GM08714 (cell line): ENCODE measurements at regions not wholly inside any gene's neighbourhood (a gene's known extent, or its start where the extent isn't known, plus 50 kb on each side); places are given as distances from the start of the nearest gene placed in this dataset.
"Not testable (repeated sequence)": the region's sequence is repeated elsewhere in the genome, so short reads cannot be mapped to it uniquely, and the experiment has no call there.

Source experiments
- H3K4me3 ChIP-seq: fragments of 200-500 bp; sonication (Bioruptor generic); 2 replicates; pipeline ENCODE4 v1.5.1; 2014; ENCODE audit warnings: mild to moderate bottlenecking, low read length, inconsistent platforms
- ZNF274 ChIP-seq: IDR thresholded peaks from 2 replicates; pipeline ENCODE4 v1.6.1; 2012; ENCODE audit warnings: mild to moderate bottlenecking, low read depth, low read length

DNA sequence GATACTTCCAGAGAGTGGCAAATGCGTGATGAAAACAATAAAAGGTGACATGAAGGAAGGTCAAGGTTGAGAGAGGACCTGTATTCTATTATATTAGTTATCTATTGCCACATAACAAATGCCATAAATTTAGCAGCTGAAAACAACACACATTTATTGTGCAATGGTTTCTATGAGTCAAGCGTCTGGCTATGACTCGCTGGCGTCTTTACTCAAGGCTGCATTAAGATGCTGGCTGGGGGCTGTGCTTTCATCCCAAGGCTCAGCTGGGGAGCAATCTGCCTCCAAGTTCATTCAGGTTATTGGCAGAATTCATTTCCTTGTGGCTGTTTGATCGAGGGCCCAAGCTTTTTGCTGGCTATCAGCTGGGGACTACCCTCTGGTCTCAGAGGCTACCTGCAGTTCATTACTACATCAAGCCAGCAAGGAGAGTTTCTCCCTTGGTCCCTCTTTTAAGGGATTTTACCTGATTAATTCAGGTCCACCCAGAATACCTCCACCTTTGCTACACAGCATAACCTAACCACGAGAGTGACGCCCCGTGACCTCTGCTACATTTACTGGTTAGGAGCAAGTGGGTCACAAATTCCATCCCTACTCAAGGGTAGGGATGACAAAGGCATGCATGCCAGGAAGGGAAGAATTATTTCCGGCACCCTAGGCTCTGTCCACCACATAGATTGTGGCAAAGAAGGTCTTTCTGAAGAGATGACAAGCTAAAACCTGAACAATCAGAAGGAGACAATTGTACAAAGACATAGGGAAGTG, 549.1 kb downstream of the MN1 start:
- TF ChIP-seq ZNF274, result no peak
- H3K4me3 ChIP-seq, result no peak overlapping the region

DNA sequence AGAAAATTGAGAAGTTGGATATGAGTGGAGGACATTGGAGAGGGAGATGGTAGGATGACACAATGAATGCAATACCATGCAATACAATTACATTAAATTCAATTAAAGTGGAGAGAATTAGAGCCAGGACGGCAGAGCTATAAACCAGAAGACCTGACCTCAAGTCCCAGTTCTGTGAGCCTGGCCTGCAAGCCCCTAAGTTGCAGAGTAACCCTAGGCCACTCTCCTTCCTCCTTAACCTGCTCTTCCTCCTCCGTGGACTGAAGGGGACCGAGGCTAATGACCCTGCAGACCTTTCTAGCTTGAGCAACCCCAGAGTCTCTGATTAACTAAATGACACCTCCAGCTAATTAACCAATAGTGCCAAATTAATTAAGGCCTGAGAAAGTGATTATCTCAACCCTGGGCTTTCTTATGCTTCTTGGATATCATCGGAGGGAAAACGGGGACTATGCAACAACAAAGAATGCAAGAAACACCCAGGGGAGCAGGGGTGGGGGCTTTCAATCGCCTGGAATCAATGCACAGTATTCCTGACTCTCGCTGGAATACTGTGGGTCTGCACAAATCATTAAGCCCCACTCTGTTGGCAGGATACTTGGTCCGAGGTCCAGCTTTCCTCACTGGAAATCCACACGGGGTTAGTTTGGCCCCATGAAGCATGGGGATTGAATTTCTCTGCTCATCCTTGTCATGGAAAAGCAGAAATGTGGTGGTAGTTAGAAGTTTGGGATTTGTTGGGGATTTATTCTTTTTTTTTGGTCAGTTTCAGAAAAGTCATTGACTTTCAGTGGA, 548.3 kb downstream of the MN1 start:
- no peak overlapping the region for H3K4me3 ChIP-seq
- TF ChIP-seq ZNF274, result no peak

DNA sequence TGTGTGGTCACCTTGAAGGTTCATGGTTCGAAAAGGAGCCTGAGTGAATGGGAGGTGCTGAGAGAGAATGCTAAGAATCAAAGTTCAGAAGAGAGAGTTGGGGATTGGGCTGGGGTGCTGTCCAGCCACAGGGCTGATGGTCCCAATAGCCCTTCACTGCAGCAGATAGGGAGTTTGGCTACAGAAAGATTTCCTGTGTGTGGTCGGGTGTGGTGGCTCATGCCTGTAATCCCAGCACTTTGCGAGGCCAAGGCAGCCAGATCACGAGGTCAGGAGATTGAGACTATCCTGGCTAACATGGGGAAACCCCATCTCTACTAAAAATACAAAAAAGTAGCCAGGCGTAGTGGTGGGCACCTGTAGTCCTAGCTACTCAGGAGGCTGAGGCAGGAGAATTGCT, 547.5 kb downstream of the MN1 start:
- H3K4me3 ChIP-seq, result not testable (repeated sequence)

DNA sequence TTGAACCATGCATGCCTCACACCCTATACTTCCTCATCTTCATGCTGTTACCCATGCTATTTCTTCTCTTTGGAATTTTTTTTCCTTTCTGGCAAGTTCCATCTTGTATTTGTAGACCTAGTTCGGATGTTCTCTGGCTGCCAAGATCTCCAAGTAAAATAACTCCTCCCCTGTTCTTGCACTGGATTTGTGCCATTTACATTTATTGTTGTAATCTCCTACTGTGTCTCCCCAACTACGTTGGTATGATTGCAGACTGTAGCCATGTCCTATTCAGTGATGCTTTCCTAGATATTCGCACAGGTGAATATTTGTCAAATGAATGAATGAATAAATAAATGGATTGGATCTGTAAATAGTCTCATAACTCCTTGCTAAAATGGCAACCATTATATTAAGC, 546.0 kb downstream of the MN1 start:
- no peak for TF ChIP-seq ZNF274
- H3K4me3 ChIP-seq, result no peak overlapping the region

DNA sequence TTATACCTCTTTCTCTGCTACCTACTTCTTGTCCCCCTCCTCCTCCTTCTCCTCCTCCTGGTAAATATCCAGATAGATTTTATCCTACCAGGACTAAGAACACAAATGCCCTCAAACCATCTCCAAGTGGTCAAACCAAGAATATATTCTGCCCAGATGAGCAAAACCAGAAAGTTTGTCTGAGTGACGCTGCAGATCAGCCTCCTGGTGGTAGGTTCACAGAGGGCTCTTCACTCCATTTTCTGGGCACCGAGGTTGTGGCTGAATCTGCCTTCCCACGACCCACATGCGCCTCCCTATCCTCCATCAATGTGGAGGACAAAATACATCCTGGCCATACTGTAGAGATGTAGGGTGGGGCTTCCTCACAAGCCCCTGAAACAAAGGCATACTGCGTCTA, 543.6 kb downstream of the MN1 start:
- H3K4me3 ChIP-seq, result no peak overlapping the region

DNA sequence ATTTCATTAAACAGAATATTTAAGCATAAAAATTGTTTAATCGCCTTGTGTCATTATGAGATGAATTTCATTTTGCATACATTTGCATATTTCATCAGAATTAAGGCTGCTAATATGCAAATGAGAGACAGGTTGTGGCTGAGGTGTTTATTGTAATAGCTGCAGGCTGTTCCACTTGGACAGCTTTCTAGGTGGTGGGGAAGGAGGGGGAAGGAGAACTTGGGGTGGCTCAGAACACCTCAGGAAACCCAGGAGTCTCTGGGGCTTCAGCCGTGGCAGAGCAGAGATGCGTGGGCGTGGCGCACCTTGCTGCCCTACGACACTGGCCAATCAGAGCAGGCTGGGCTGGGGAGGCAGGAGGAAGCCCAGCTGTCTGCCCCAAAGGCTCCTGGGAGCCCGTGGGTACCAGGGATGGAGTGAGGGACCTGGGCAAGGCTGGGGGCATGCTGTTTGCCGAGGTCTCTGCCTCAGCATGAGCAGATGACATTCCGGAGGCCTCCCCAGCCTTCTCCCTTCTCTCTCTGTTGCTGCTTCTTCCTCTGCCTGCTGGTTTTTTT, 542.9 kb downstream of the MN1 start:
- no peak for TF ChIP-seq ZNF274
- no peak overlapping the region for H3K4me3 ChIP-seq

More for the DNA sequence above, 543.6 kb downstream of the MN1 start:
- no peak for TF ChIP-seq ZNF274

DNA sequence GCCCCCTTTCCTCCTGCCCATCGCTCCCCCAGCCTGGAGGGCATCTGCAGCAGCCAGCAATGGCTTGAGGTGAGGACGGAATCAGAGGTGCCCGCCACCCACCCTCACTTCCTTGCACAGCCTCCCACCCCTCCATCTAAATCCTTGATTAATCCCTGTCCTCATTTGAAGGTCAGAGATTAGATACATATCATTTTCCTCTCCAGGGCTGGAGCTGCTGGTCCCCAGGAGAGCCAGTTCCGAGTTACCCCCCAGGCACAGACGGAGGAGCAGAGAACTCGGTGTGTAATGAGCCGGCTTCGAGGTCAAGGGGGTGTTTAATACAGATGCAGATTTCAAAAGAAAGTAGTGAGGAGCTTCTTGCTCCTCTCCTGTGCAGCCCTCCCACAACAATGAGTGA, 542.1 kb downstream of the MN1 start:
- H3K4me3 ChIP-seq, result no peak overlapping the region
- no peak for TF ChIP-seq ZNF274

DNA sequence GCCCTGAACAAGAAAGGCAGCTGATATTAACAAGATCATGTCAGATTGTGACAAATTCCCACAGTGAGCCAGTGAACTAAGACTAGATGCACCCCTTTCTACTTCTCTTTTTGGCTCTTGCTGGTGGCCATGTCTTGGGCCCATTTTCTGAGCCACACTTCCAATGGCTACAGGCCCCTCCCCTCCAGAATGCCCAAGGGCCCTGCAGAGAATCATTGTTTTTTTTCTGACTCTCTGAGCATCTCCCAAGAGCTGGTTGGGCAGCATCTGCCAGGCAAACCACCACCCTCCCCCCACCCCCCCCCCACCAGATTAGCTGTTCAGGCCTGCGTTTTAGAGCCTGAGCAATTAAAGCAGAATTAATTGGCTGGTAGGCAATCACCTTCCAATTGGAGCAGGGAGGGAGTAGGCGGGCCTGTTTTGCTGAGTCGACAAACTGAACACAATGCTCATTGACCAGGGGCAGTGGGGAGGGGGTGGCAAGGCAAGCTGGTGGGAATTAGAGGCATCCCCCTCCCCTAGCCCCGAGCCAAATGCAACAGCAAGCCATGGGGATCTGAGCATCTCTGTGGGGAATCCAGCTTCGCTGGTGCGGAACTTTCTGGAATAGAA, 541.4 kb downstream of the MN1 start:
- TF ChIP-seq ZNF274, result no peak
- no peak overlapping the region for H3K4me3 ChIP-seq

DNA sequence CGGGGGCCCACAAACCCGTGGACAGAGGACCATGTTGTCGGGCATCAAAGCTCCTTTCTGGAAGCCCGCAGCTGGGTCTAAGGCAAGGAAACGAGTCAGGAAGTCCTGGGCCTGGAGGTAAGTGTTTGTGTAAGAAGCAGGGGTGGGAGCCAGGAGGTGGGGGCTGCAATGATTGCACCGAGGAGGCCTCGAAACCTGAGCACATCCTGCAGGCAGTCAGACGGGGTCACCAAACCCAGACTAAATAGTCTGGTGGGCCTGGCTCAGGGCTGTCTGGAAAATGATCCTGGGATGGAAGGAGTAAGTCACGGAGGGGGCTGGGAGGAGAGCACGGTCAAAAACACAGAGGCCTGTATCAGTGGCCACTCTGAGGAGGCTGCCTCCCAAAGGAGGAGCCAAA, 539.2 kb downstream of the MN1 start:
- no peak for TF ChIP-seq ZNF274
- no peak overlapping the region for H3K4me3 ChIP-seq

DNA sequence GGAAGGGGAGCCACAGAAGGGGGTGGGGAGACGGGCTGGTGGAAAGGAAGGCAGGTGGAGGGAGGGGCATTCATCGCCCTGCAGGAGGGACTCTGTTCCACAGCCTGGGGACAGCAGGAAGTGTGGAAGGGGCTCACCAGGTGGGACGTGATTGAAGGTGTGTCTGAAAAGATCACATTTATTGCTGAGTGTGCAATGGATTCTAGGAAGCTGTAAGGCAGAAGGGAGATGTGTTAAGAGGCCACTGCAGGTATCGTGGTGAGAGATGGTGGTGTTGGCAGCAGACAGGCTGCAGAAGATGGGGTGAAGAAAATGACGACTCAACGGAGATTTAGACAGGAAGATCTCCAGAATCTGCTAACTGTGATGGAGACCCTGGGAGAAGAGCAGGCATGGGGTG, 537.4 kb downstream of the MN1 start:
- TF ChIP-seq ZNF274, result no peak
- H3K4me3 ChIP-seq, result no peak overlapping the region

DNA sequence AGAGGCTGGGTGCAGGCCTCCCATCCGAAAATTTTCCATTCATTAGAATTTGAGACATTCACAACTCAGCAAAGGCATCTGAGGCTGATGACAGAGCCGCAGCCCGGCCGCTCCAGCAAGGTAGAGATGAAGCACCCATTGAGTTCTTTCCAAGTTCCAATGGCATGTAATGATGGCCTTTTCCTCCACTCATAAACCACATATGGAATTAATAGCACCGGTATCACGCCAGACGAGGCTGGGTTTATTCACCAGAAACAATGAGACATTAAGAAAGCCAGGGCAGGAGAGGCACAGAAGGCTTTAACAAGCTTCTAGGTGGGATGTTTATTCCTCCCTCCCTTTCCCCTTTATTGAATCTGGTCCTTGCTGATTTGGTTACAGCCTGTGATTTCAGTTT, 534.4 kb downstream of the MN1 start:
- TF ChIP-seq ZNF274, result no peak
- H3K4me3 ChIP-seq, result no peak overlapping the region

DNA sequence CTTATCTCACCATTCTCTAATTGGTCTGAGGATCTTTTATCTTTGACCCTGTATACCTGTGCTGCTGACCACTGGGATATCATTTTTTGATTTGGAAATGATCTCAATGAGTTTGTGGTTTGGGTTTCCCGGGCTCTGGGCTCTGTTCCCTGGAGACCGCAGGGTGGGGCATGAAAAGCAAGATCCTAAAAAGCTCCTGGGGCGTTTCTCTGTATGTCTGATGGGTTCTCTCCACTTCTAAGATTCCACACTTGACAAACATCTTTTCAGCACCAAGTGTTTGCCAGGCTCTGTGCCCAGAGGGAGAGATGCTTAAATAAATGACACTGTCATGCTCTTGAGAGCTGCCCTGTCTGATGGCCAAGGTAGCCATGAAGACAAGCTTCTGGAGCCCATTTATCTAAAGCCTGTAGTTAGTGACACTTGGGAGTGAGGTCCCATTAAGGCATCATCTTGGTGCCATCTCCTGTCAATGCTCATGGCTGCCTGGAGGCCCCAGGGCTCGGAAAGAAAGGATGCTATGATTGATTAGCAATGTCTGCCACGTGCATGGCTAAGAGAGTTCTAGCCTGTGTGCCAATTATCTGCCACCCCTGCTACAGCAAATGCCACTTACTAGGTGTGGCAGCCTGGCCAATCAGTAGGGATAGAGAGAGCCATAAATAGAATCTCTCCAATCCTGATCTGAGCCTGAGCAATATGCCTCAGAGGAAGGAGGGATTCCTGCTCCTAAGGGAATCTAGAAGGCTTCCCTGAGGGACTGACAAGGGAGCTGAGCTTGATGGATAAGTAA, 531.6 kb downstream of the MN1 start:
- H3K4me3 ChIP-seq, result no peak overlapping the region
- TF ChIP-seq ZNF274, result no peak

DNA sequence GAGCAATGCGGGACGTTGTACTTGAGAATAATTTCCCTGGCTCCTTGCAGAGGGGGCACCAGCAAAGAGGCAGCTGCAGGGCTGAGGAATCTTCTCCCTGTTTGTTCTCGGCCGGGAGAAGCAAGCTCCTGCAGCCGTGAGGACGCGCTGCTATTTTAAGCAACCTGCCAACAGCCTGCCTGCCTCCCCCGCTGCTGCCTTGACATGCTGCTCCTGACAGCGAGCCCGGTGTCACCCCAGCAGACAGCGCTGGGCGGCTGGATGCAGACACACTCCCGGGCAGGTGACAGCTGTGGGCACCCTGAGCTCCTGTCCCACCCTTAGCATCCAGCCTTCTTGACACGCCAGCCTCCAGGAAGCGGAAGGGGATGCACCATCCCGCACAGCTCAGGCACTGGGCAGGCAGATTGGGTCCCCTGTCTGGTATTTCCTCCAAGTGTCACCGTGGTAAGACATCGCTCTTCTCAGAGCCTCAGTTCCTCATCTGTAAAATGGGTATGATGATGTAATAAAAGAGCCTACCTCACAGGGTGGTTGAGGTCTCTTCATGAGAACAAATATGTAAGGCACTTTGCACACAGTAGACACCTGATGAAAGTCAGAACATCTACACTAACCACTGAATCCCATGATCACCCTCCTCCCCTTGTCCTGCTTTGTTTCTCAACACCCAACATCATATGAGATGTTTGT, 530.6 kb downstream of the MN1 start:
- no peak overlapping the region for H3K4me3 ChIP-seq
- TF ChIP-seq ZNF274, result no peak
